GM08714 (cell line): ENCODE measurements at regions not wholly inside any gene's neighbourhood (a gene's known extent, or its start where the extent isn't known, plus 50 kb on each side); places are given as distances from the start of the nearest gene placed in this dataset.

Source experiments
- H3K4me3 ChIP-seq: fragments of 200-500 bp; sonication (Bioruptor generic); 2 replicates; pipeline ENCODE4 v1.5.1; 2014; ENCODE audit warnings: mild to moderate bottlenecking, low read length, inconsistent platforms
- ZNF274 ChIP-seq: IDR thresholded peaks from 2 replicates; pipeline ENCODE4 v1.6.1; 2012; ENCODE audit warnings: mild to moderate bottlenecking, low read depth, low read length

DNA sequence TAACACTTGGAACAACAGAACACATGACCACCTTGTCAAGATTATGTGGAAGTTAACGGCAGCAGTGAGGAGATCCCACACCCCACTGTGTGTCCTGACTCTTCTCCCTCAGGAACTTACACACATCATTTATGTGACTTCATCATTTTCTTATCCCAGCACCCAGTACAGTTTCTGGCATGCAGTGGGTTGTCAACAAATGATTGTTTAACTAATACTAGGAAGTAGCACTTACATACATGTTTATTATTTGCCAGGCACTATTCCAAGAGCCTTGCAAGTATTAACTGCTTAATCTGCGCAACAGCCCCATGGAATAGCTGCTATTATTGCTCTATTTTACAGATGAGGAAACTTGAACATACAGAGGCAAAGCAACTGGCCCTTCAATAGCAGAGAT lies 391.5 kb downstream of the TXNL1 start:
- no peak overlapping the region for H3K4me3 ChIP-seq
- no peak for TF ChIP-seq ZNF274

DNA sequence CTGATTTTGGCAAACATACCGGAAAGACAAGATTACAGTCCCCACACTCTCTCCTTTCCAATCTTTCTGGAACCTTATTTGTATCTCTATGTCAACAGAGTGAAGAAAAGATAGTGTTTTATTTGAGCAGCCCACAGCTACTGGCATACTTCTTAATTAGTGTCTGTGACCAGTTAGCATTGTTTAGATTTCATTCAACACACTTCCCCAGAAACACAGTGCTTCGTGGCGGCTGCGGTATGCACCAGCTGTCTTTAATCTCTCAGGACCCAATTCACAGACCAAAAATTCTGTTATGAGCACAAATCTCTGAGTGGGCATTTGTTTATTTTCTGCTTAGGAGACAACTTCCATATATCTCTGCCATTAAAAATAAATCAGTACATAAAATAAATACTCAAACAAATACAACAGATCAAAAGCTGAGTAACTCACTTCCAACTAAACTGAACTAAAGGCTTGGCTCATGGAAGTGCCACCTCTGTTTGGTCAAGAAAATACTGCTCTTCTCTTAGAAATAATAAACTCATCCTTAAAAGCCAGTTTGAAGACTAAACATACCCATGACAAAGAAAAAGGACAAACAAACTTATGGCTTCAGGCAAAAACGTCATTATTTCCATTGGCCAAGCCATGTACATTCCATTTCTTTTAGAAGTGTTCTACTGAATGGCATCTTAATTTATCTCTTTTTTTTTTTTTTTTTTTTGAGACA lies 392.4 kb downstream of the TXNL1 start:
- H3K4me3 ChIP-seq = no peak overlapping the region
- no peak for TF ChIP-seq ZNF274

DNA sequence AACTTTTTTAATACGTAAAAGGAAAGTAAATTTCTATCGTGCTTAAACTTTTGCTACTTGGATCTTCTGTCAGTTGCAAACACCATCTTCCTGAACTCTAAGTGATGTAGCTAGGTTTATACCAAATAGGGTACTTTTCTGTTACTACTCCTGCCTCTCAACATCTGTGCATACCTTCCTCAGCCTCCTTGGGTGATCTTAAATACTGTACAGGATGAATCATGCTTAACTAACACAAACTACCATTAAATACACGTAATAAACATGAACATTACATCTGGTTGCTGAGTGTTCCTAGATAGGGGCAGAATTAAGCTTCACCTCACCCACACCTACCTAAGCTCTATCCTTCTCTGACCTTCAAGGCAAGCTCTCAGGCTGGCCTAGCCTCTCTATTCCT lies 398.0 kb downstream of the TXNL1 start:
- no peak overlapping the region for H3K4me3 ChIP-seq
- no peak for TF ChIP-seq ZNF274

DNA sequence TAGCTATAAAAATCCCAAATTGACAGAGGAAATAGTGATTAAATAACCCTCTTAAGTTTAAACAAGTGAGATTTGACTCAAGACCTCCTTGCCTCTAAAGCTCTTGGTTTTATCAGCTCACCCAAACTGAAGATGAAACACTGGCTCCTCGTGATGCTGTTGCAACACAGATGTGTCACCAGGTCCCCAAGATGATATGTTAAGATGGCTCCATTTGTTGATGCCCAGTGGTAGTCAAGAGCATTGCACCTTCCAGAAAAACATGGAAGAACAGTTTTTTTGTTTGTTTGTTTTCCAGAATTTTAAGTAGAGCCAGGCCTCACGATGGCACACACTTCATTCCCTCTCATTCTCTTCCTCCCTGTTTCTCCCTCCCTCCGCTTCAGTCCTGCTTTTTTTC lies 399.8 kb downstream of the TXNL1 start:
- no peak for TF ChIP-seq ZNF274
- H3K4me3 ChIP-seq = no peak overlapping the region

DNA sequence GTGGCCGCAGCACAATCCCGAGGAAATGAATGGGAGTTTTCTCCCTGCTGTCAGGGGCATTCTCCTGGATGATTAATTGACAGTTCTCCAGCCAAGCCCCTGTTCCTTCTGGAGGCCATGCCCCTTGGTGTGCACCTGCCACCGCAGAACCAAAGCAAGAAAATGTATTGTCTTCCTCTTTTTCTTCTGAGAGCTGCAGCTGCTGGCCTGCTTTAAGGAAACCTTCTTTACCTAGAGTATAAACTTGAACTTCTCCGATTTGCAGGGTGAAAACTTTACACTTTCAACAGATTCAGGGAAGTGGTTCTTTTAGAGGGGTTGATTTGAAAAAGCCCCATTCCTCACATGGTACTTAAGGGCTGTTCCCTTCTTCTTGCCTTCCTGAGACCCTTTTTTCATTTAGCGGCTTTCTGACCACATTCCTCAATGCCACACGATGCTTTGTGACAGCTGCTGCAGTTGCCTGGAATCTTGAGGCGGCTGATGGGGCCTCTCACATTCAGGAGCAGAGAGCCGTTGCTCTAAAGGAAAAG lies 402.8 kb downstream of the TXNL1 start:
- no peak for TF ChIP-seq ZNF274

DNA sequence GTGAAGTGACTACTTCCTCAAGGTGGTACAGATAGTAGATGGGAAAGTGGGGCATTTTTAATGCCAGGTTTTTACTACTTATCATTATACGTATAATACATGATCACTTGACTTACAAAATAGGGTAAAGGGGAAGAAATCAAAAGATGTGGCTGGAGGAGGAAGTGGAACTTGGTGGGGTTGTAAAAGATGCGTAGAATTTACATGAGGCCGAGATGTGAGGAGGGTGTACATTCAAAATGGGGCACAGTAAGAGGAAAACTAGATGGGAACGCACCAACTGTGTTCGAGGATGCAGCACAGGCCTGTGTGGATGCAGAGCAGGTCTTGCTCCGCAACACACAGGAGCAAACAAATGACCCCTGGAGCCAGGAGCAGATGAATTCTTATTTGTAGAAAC lies 403.3 kb downstream of the TXNL1 start:
- H3K4me3 ChIP-seq = no peak overlapping the region
- TF ChIP-seq ZNF274 = no peak

More for the DNA sequence above, 402.8 kb downstream of the TXNL1 start:
- no peak overlapping the region for H3K4me3 ChIP-seq

DNA sequence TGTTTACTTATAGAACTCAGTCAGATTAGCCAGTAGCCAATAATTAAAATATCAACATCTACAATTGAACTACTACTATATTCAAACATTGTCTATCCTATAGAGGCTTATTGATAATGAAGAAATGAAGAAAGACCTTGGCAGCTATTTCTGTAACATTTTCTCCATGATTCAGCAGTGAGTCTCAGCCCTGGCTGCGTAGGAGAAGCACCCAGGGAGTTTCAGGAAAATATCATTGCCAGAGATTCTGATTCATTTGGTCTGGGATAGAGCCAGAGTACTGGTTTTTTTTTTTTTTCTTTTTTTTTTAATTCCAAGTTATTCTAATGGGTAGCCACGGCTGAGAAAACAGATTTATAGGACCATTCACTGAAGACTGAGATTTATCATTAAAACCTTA lies 404.8 kb downstream of the TXNL1 start:
- no peak for TF ChIP-seq ZNF274
- H3K4me3 ChIP-seq = no peak overlapping the region

DNA sequence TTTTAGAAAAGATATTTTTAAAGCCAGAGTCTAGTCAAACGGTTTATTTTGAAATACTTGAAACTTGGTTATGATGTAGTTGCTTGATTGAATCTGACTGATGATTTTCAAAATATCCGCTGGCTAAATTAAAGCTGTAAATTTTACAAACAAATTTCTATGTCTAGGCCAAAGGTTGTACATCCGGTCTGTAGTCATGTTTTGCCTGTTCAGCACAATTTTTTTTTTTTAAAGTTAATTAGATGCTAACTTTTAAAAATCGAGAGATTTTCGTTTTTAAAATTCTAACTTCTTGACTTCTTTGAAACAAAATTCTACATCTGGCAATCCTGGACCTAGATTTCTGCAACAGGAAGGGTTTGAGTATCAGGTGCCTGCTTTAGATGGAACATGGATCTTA lies 412.4 kb downstream of the TXNL1 start:
- TF ChIP-seq ZNF274 = no peak
- no peak overlapping the region for H3K4me3 ChIP-seq

DNA sequence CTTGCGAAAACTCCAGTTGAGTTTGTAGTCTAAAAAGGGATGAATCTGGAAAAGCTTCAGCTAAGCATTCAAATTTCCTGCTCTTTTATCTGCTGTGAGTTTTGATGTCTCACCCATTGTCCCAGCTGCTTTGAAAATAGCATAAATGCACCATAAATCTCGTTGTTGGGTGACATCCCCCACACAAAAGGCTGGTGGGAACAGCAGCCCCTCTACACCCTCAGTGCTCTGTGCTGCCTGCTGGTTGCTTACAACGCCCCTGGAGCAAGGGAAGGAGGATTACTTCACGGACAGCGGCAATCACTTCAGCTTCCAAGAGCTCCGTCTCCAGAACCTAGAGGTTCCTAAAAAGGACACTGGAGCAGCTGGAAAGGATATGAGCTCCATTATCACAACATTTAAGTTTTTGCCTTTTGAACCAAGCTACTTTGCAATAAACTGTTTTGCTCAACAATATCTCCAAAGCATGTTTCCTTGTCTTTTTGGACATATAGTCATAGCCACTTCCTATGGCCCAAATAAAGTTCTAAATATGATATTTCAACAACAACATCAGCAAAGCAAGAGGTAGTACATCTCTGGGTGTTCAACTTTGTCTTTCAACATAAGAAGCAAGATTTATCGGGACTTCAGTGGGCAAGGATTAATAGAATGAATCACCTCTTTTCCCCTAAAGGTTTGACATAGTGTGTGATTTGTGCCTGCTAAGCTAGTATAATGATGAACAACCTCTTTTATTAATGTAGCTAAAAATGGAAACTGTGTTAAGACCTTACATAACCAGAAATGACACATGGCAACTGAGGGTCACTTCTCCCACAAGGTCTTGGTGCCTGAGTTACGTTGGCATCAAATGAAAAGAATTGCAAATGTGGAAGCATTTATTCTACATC lies 413.5 kb downstream of the TXNL1 start:
- no peak for TF ChIP-seq ZNF274
- no peak overlapping the region for H3K4me3 ChIP-seq

DNA sequence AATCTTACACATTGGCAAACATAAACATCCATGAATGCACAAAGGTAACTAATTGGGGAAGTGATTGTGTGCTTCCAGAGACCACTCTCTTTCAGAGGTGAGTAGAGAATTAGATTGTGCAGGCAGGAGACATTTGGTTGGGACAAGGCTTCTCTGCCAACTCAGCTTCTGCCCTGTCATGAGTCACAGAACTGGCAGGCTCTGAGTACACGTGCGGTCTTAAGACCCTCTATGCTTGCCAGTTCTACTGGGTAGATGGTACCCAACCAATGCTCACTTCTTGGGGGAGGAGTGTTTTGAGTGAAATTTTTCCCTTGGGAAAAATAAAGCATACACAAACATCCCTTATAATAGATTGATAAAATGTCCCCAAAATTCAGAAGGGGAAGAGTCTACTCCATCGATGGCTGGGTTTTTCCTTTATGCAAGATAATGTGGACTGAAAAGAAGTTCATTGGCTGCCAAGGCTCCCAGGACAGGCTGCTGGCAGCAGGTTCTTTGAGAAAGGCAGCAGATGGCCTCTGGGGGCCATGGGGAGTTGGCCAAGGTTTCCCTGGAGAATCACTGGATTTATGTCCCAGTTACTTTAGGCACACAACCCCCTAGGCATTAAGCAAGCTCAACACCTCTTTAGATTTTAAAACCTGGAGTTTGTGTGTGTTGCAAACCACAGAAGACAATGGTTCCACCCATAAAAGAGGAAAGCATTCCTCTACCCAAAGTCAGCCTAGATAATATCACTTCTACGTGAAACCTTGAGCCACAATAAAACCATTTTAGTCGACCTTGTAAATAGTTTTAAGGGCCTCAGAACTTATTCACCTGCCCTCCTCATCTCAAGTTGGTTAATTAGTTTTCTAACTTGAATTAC lies 417.0 kb downstream of the TXNL1 start:
- H3K4me3 ChIP-seq = no peak overlapping the region
- no peak for TF ChIP-seq ZNF274

DNA sequence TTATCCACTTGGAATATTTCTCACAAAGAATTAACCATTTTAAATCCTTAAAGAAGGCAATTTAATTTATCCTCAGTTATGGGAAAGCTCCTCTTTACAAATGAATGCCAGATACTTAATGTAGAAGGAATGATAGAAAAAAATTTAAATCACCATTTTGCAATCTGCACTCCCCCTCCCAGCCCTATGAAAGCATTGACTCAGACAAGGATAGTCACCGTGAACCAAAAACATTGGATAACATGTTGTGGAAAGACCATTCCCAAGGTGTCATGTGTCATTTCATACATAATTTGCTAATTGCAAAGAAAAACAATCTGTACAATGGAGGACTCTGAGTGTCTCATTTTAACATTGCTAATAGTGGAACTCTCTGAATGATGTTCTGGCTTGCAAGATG lies 421.0 kb downstream of the TXNL1 start:
- TF ChIP-seq ZNF274 = no peak
- no peak overlapping the region for H3K4me3 ChIP-seq

DNA sequence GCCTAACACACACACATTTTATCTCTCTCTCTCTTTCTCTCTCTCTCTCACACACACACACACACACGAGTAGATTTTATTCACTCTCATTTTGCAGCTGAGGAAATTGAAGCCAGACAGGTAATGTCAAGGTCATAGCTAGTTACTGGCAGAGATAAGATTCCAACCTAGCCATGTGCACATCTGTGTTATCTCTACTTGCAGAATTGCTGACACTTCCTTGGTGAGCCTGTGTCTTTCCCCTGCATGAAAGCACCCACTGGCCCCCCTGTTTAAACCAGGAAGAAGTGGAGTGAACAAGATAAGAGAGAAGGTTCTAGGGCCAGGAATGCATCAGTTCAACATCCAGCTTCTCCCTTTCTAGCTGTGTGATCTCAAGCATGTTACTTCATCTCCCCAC lies 423.7 kb downstream of the TXNL1 start:
- H3K4me3 ChIP-seq = no peak overlapping the region
- TF ChIP-seq ZNF274 = no peak

DNA sequence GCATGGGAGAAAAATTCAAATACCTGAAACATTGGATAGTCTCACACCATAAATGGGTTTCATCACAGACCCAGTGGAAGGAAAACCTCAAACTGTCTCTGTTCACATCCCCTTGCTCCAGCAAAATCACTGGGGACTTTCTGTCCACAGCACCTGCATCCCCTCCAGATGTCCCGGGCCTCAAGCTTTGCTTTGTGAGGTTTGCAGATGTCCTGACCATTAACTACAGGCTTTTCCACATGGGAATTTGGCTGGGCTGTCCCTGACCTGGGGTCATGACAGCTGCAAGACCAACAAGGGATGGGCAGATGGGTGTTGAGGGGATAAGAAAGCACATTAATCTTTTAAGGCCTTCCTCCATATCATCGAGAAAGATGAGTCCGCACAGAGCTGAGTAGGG lies 427.9 kb downstream of the TXNL1 start:
- TF ChIP-seq ZNF274 = no peak
- no peak overlapping the region for H3K4me3 ChIP-seq

DNA sequence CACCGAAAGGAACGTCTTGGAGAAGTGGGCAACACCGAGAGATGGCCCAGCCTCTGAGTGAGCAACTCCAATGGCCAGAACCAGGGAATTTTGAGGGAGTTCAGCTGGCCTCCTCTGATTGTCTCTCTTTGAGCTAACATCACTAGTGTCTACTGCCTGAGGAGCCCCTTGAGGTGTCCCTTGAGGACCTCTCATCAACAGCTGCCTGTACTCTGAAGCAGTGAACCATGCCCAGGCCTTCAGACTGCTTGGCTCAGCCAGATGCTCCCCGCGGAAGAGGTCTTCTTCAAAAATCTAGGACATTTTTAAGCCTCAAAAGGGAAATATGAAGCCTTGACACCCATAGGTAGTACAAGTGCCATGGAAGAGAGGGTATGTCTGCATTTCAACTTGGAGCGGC lies 430.4 kb downstream of the TXNL1 start:
- no peak for TF ChIP-seq ZNF274

More for the DNA sequence above, 430.4 kb downstream of the TXNL1 start:
- H3K4me3 ChIP-seq = no peak overlapping the region
